ENCODE measurements at regions not wholly inside any gene's neighbourhood (a gene's known extent, or its start where the extent isn't known, plus 50 kb on each side); places are given as distances from the start of the nearest gene placed in this dataset.

DNA sequence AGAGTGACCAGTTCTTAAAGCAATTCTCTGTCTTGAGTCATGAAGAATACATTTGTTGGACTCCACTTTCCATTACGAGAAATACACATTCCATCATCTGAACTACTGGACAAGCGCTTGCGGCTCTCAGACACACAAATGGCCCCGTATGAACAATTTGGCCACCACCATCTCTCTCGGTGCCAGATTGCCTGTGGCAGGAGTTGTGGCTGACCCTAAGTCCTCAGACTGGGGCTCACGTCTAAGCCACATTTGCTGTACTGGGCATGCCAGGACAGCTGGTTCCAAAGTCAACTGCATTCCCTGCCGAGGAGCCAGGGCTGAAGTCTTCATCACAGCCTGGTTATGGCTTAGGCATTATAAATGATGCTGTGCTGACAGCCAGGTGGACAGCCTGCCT, 227.5 kb downstream of the MIAT start:
- H3K4me1 ChIP-seq (ENCODE audit: control insufficient read depth, insufficient read depth, low read length) = no peaks in the 10 kb centered on the region
- no peak overlapping the region for H3K4me3 ChIP-seq (ENCODE audit: low read depth, low read length)
- H3K9me3 ChIP-seq (ENCODE audit: control insufficient read depth, insufficient read depth, low read length) = no peaks in the 10 kb centered on the region
- H3K27me3 ChIP-seq (ENCODE audit: control insufficient read depth, insufficient read depth, low read length) = no peaks in the 10 kb centered on the region
- WGBS (ENCODE audit: insufficient coverage) = 79% methylated on average over 7 of the region's 7 CpGs
- no peaks in the 10 kb centered on the region for H3K36me3 ChIP-seq (ENCODE audit: control insufficient read depth, insufficient read depth, low read length)
- no peak overlapping the region for H3K27ac ChIP-seq (ENCODE audit: low read depth, low read length)
- peak in 1 of 6 donors; percentile 25 for DNase-seq (ENCODE audit: low read depth in 4 of 6, low spot score in 6 of 6)

DNA sequence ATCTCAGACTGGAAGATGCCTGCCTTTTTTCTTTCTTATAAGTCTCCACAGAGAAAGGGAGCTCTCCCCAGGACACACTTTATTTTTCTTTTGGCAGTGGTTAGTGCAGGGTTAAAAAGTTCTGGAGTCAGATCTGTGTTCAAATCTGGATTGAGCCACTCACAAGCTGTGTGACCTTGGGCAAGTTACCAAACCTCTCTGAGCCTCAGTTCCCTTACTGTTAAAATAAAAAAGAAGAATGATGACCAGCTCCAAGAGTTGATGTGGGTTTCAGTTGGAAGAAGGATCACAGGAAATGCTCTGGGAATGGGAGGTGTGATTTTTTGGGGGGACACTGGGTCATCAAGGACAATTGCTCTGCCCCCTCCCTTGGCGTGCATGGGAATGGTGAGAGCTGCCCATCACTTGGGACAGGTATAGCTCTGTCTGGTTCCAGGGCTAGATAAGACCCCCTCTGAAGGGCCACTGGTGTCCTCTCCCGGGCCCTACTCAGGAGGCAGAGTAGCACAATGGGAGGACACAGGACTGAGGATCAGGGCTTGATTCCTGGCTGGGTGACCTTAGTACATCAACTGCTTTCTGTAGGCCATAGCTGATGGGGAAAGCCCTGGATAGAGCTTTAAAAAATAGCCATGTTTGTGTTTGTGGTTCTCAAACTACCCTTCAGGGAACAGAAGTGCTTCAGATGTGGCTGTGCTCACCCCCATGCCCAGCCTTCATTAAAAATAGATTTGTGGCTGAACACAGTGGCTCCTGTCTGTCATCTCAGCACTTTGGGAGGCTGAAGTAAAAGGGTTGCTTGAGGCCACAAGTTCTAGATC, 228.3 kb downstream of the MIAT start:
- no peak for DNase-seq (ENCODE audit: low read depth in 4 of 6, low spot score in 6 of 6)
- H3K4me3 ChIP-seq (ENCODE audit: low read depth, low read length) = no peak overlapping the region

DNA sequence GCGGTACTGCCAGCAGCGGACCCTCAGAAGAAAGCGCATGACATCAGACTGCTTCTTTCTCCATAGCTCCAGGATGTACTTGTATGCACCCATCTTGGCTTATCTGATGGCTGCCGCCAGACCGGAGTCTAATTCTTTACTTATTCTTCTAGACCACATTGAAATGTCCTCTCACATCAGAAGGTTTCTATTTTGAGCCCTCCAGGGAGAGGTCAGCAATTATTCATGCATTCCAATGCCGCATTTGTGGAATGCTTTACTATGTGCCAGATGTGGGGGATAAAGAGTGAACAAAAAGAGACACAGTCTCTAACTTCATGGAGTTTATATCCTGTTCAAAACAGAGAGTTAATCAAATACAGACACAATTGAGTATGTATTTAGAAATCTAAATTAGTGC, 230.1 kb downstream of the MIAT start:
- H3K36me3 ChIP-seq (ENCODE audit: control insufficient read depth, insufficient read depth, low read length) = no peaks in the 10 kb centered on the region
- no peak overlapping the region for H3K27ac ChIP-seq (ENCODE audit: low read depth, low read length)
- WGBS (ENCODE audit: insufficient coverage) = 64% methylated on average over 5 of the region's 6 CpGs
- H3K9me3 ChIP-seq (ENCODE audit: control insufficient read depth, insufficient read depth, low read length) = no peaks in the 10 kb centered on the region
- no peak for DNase-seq (ENCODE audit: low read depth in 4 of 6, low spot score in 6 of 6)
- no peak overlapping the region for H3K4me3 ChIP-seq (ENCODE audit: low read depth, low read length)
- peaks cover 3% of the 10 kb centered on the region for H3K27me3 ChIP-seq (ENCODE audit: control insufficient read depth, insufficient read depth, low read length)
- H3K4me1 ChIP-seq (ENCODE audit: control insufficient read depth, insufficient read depth, low read length) = peaks cover 3% of the 10 kb centered on the region

More for the DNA sequence above, 228.3 kb downstream of the MIAT start:
- Histone ChIP-seq H3K27ac (ENCODE audit: low read depth, low read length) (no peak overlapping the region), H3K4me1 (ENCODE audit: control insufficient read depth, insufficient read depth, low read length) (no peaks in the 10 kb centered on the region), H3K36me3 (ENCODE audit: control insufficient read depth, insufficient read depth, low read length) (no peaks in the 10 kb centered on the region), H3K27me3 (ENCODE audit: control insufficient read depth, insufficient read depth, low read length) (no peaks in the 10 kb centered on the region), H3K9me3 (ENCODE audit: control insufficient read depth, insufficient read depth, low read length) (no peaks in the 10 kb centered on the region)
- 83% methylated on average over 2 of the region's 2 CpGs for WGBS (ENCODE audit: insufficient coverage)

DNA sequence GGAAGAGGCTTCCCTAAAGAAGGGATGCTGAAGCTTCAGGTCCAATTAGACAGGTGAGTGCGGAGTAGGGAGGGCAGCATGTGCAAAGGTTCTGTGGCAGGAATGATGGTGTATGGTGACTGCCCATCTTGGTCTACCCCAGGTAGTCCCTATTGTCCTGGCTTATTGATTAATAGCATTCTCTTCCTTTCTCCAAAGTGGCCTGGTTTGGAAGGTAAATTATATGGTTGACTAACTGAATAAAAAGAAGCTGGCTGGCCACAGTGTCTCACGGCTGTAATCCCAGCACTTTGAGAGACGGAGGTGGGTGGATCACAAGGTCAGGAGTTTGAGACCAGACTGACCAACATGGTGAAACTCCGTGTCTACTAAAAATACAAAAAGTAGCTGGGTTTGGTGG, 230.5 kb downstream of the MIAT start:
- H3K4me1 ChIP-seq (ENCODE audit: control insufficient read depth, insufficient read depth, low read length) = peaks cover 7% of the 10 kb centered on the region
- no peak overlapping the region for H3K4me3 ChIP-seq (ENCODE audit: low read depth, low read length)

DNA sequence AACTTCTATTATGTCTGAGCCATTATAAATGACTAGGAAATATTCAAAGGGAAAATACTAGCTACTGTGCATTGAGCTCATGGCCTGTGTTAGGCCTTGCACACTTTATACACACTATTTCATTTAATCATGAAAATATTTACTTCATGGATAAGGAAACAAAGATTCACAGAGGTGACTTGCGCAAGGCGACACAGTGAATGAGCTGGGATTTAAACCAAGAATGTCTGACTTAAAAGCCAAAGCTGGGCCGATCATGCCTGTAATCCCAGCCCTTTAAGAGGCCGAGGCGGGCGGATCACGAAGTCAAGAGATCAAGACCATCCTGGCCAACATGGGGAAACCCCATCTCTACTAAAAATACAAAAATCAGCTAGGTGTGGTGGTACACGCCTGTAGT, 231.5 kb downstream of the MIAT start:
- no peak overlapping the region for H3K27ac ChIP-seq (ENCODE audit: low read depth, low read length)
- peaks cover 10% of the 10 kb centered on the region for H3K4me1 ChIP-seq (ENCODE audit: control insufficient read depth, insufficient read depth, low read length)
- H3K36me3 ChIP-seq (ENCODE audit: control insufficient read depth, insufficient read depth, low read length) = no peaks in the 10 kb centered on the region
- no peaks in the 10 kb centered on the region for H3K9me3 ChIP-seq (ENCODE audit: control insufficient read depth, insufficient read depth, low read length)
- DNase-seq (ENCODE audit: low read depth in 4 of 6, low spot score in 6 of 6) = no peak
- H3K27me3 ChIP-seq (ENCODE audit: control insufficient read depth, insufficient read depth, low read length) = peaks cover 8% of the 10 kb centered on the region
- H3K4me3 ChIP-seq (ENCODE audit: low read depth, low read length) = no peak overlapping the region
- WGBS (ENCODE audit: insufficient coverage) = 100% methylated on average over 2 of the region's 8 CpGs

More for the DNA sequence above, 230.5 kb downstream of the MIAT start:
- H3K27ac ChIP-seq (ENCODE audit: low read depth, low read length) = no peak overlapping the region
- WGBS (ENCODE audit: insufficient coverage) = 92% methylated on average over 2 of the region's 4 CpGs
- no peaks in the 10 kb centered on the region for H3K9me3 ChIP-seq (ENCODE audit: control insufficient read depth, insufficient read depth, low read length)
- no peaks in the 10 kb centered on the region for H3K36me3 ChIP-seq (ENCODE audit: control insufficient read depth, insufficient read depth, low read length)
- DNase-seq (ENCODE audit: low read depth in 4 of 6, low spot score in 6 of 6) = no peak
- H3K27me3 ChIP-seq (ENCODE audit: control insufficient read depth, insufficient read depth, low read length) = peaks cover 3% of the 10 kb centered on the region

DNA sequence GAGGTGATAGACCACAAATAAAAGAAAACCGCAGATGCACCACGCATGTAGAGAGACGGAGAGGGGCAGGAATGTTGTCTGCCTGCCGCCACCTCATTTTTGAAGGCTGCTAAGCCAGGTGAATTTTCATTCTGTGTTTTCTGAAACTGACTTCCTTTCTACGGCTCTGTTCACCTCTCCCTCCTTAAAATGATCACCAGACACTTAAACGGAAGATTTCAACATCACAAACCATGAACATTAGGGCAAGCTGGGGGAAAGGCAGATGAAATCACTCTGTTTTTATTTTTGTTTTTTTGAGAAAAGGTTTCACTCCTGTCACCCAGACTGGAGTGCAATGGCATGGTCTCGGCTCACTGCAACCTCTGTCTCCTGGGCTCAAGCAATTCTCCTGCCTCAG, 232.4 kb downstream of the MIAT start:
- Histone ChIP-seq H3K4me3 (ENCODE audit: low read depth, low read length) (no peak overlapping the region), H3K4me1 (ENCODE audit: control insufficient read depth, insufficient read depth, low read length) (peaks cover 10% of the 10 kb centered on the region), H3K36me3 (ENCODE audit: control insufficient read depth, insufficient read depth, low read length) (no peaks in the 10 kb centered on the region), H3K27ac (ENCODE audit: low read depth, low read length) (no peak overlapping the region), H3K27me3 (ENCODE audit: control insufficient read depth, insufficient read depth, low read length) (peaks cover 10% of the 10 kb centered on the region), H3K9me3 (ENCODE audit: control insufficient read depth, insufficient read depth, low read length) (no peaks in the 10 kb centered on the region)
- no peak for DNase-seq (ENCODE audit: low read depth in 4 of 6, low spot score in 6 of 6)
- WGBS (ENCODE audit: insufficient coverage) = 79% methylated on average over 4 of the region's 7 CpGs

DNA sequence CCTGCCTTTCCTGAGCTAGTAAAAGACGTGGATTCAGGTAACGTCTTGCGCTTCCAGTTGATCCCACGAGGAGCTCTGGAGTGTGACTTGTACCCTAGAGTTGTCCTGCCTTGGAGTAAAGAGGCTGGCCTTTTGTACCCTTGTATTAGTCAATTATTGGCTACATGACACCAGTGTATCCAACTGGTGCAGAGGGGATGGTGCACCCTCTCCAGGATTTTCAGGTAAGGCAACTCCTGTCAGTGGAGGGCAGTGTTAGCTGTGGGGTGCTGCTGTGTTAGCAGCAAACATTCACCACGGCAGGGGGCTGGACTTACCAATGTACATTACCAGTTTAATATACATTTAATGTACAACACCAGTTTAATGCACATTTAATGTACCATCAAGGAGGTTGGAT, 233.5 kb downstream of the MIAT start:
- 65% methylated on average over 4 of the region's 5 CpGs for WGBS (ENCODE audit: insufficient coverage)
- H3K27ac ChIP-seq (ENCODE audit: low read depth, low read length) = no peak overlapping the region
- peaks cover 10% of the 10 kb centered on the region for H3K4me1 ChIP-seq (ENCODE audit: control insufficient read depth, insufficient read depth, low read length)

DNA sequence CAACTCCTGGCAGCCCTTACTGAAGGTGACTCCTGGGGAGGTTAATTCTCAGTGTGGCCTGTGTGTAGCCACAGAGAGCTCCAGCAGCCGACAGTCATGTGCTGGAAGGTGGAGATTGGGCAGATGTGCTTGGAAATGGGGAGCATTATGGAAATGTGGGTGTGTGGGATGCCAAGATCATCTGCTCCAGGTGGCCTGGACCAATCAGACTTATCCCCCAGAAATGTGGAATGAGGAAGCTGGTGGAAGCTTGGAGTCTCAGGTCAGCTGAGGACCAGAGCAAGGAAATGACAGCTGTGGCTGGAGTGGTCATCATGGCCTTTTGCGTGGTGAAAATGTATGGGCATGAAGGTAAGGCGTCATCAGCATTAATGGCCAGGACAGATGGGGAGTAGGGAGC, 234.0 kb downstream of the MIAT start:
- peaks cover 10% of the 10 kb centered on the region for H3K27me3 ChIP-seq (ENCODE audit: control insufficient read depth, insufficient read depth, low read length)
- peak in 1 of 6 donors; percentile 14 for DNase-seq (ENCODE audit: low read depth in 4 of 6, low spot score in 6 of 6)
- WGBS (ENCODE audit: insufficient coverage) = 90% methylated on average over 3 of the region's 3 CpGs
- H3K9me3 ChIP-seq (ENCODE audit: control insufficient read depth, insufficient read depth, low read length) = no peaks in the 10 kb centered on the region
- H3K4me1 ChIP-seq (ENCODE audit: control insufficient read depth, insufficient read depth, low read length) = peaks cover 10% of the 10 kb centered on the region
- H3K4me3 ChIP-seq (ENCODE audit: low read depth, low read length) = no peak overlapping the region
- no peaks in the 10 kb centered on the region for H3K36me3 ChIP-seq (ENCODE audit: control insufficient read depth, insufficient read depth, low read length)
- no peak overlapping the region for H3K27ac ChIP-seq (ENCODE audit: low read depth, low read length)

More for the DNA sequence above, 233.5 kb downstream of the MIAT start:
- no peak overlapping the region for H3K4me3 ChIP-seq (ENCODE audit: low read depth, low read length)
- no peaks in the 10 kb centered on the region for H3K36me3 ChIP-seq (ENCODE audit: control insufficient read depth, insufficient read depth, low read length)
- DNase-seq (ENCODE audit: low read depth in 4 of 6, low spot score in 6 of 6) = peak in 1 of 6 donors; percentile 27
- no peaks in the 10 kb centered on the region for H3K9me3 ChIP-seq (ENCODE audit: control insufficient read depth, insufficient read depth, low read length)
- peaks cover 10% of the 10 kb centered on the region for H3K27me3 ChIP-seq (ENCODE audit: control insufficient read depth, insufficient read depth, low read length)

DNA sequence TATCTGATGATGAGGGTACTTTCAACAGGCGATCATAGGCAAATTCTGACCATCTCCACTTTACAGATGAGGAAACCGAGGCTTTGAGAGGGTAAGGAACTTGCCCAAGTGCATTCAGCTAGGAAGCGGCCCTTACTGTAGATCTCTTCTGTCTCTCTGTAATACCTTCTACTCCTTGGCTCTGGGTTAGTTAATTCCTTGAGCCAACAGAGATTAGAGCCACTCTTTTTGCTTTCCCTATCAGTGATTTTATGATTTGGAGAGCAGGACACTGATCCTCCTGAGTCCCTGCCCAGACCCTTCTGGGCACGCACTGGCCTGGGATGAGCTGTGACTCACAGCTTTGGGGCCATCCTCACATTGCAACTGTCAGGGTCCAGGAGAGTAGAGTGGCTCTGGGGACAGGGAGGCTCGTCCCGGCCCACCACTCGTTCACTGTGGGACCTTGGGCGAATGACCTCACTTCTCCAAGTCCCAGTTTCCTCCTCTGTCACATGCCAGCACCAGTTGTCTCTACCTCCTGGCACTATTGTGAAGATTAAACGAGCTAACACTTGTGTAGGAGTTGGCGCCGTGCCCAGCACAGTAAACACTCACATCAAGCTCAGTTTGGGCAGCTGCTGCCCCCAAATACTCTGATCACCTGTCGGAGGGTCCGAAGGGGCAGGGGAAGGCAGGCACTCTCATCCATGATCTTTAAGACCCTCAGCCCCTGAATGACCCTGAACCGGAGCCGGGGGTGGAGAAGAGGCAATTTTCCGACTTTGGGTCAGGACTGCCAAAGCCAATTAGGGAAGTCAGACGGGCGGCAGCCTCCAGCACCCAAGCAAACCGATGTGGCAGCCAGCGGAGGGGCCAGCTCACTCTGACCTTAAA, 235.0 kb downstream of the MIAT start:
- no peaks in the 10 kb centered on the region for H3K9me3 ChIP-seq (ENCODE audit: control insufficient read depth, insufficient read depth, low read length)
- peaks cover 10% of the 10 kb centered on the region for H3K4me1 ChIP-seq (ENCODE audit: control insufficient read depth, insufficient read depth, low read length)
- WGBS (ENCODE audit: insufficient coverage) = 65% methylated on average over 4 of the region's 20 CpGs
- peaks cover 10% of the 10 kb centered on the region for H3K27me3 ChIP-seq (ENCODE audit: control insufficient read depth, insufficient read depth, low read length)
- peak in 2 of 6 donors; percentile 61 to 76 for DNase-seq (ENCODE audit: low read depth in 4 of 6, low spot score in 6 of 6)
- no peak overlapping the region for H3K27ac ChIP-seq (ENCODE audit: low read depth, low read length)
- no peak overlapping the region for H3K4me3 ChIP-seq (ENCODE audit: low read depth, low read length)
- H3K36me3 ChIP-seq (ENCODE audit: control insufficient read depth, insufficient read depth, low read length) = no peaks in the 10 kb centered on the region

Measured in spinal cord (tissue), 9 donors.